GM19455 (cell line): ENCODE measurements at regions not wholly inside any gene's neighbourhood (a gene's known extent, or its start where the extent isn't known, plus 50 kb on each side); places are given as distances from the start of the nearest gene placed in this dataset.
"Not testable (repeated sequence)": the region's sequence is repeated elsewhere in the genome, so short reads cannot be mapped to it uniquely, and the experiment has no call there.

ENCODE experiments used
- ATAC-seq: cut with Tn5 transposase; IDR thresholded peaks from one replicate; pipeline ENCODE4 v1.9.1; 2021; ENCODE audit not compliant: unreplicated experiment

- no peak for ATAC-seq
These were observed 120.2 kb upstream of the CENPE start for GRCh38 chr4:103318327-103318726.

GRCh38 chr4:103308248-103308561 lies 110.1 kb upstream of the CENPE start:
- ATAC-seq = no peak

GRCh38 chr4:103307453-103308247 lies 109.5 kb upstream of the CENPE start:
- no peak for ATAC-seq

- ATAC-seq = no peak
These were observed 108.8 kb upstream of the CENPE start for GRCh38 chr4:103306870-103307375.

- no peak for ATAC-seq
These were observed 107.2 kb upstream of the CENPE start for GRCh38 chr4:103305355-103305754.

GRCh38 chr4:103303011-103303410 lies 104.9 kb upstream of the CENPE start:
- ATAC-seq = no peak

- ATAC-seq = no peak
These were observed 94.8 kb upstream of the CENPE start for GRCh38 chr4:103292959-103293358.

GRCh38 chr4:103292373-103292772 lies 94.2 kb upstream of the CENPE start:
- no peak for ATAC-seq

GRCh38 chr4:103289186-103289585 lies 91.0 kb upstream of the CENPE start:
- no peak for ATAC-seq

- ATAC-seq = no peak
These were observed 74.0 kb upstream of the CENPE start for GRCh38 chr4:103272174-103272573.

- no peak for ATAC-seq
These were observed 70.6 kb upstream of the CENPE start for GRCh38 chr4:103268746-103269145.

GRCh38 chr4:103264905-103265304 lies 66.8 kb upstream of the CENPE start:
- ATAC-seq = no peak

- ATAC-seq = not testable (repeated sequence)
These were observed 57.9 kb upstream of the CENPE start for GRCh38 chr4:103256068-103256467.
